ENCODE measurements at regions not wholly inside any gene's neighbourhood (a gene's known extent, or its start where the extent isn't known, plus 50 kb on each side); places are given as distances from the start of the nearest gene placed in this dataset.

GRCh38 chr2:52127527-52127926, 1095.6 kb upstream of the NRXN1 start:
- no peak overlapping the region for H3K9ac ChIP-seq (ENCODE audit: low read length in 5 of 5)
- H3K36me3 ChIP-seq (ENCODE audit: control insufficient read depth in 5 of 5, insufficient read depth in 5 of 5, low read length in 5 of 5), result no peaks in the 10 kb centered on the region
- H3K4me1 ChIP-seq (ENCODE audit: control insufficient read depth in 5 of 5, insufficient read depth in 5 of 5, low read length in 5 of 5), result no peaks in the 10 kb centered on the region
- no peak overlapping the region for H3K4me3 ChIP-seq (ENCODE audit: low read depth in 1 of 5, low read length in 5 of 5)
- H3K27ac ChIP-seq (ENCODE audit: low read depth, low read length), result no peak overlapping the region
- no peaks in the 10 kb centered on the region for H3K27me3 ChIP-seq (ENCODE audit: control insufficient read depth in 5 of 5, insufficient read depth in 4 of 5, low read length in 5 of 5)
- H3K9me3 ChIP-seq (ENCODE audit: control insufficient read depth in 5 of 5, low read length in 5 of 5), result peaks cover 0 to 3% (median 2%) of the 10 kb centered on the region in 5 donors

GRCh38 chr2:52117299-52117698, 1085.4 kb upstream of the NRXN1 start:
- H3K9me3 ChIP-seq (ENCODE audit: control insufficient read depth in 5 of 5, low read length in 5 of 5), result no peaks in the 10 kb centered on the region
- no peak overlapping the region for H3K9ac ChIP-seq (ENCODE audit: low read length in 5 of 5)
- no peaks in the 10 kb centered on the region for H3K27me3 ChIP-seq (ENCODE audit: control insufficient read depth in 5 of 5, insufficient read depth in 4 of 5, low read length in 5 of 5)
- no peak overlapping the region for H3K4me3 ChIP-seq (ENCODE audit: low read depth in 1 of 5, low read length in 5 of 5)
- H3K36me3 ChIP-seq (ENCODE audit: control insufficient read depth in 5 of 5, insufficient read depth in 5 of 5, low read length in 5 of 5), result no peaks in the 10 kb centered on the region
- peaks cover 0 to 8% (median 0%) of the 10 kb centered on the region in 5 donors for H3K4me1 ChIP-seq (ENCODE audit: control insufficient read depth in 5 of 5, insufficient read depth in 5 of 5, low read length in 5 of 5)
- H3K27ac ChIP-seq (ENCODE audit: low read depth, low read length), result no peak overlapping the region

GRCh38 chr2:52115750-52116149, 1083.8 kb upstream of the NRXN1 start:
- Histone ChIP-seq H3K4me1 (ENCODE audit: control insufficient read depth in 5 of 5, insufficient read depth in 5 of 5, low read length in 5 of 5) (peaks cover 0 to 8% (median 0%) of the 10 kb centered on the region in 5 donors), H3K9me3 (ENCODE audit: control insufficient read depth in 5 of 5, low read length in 5 of 5) (no peaks in the 10 kb centered on the region), H3K27ac (ENCODE audit: low read depth, low read length) (no peak overlapping the region), H3K4me3 (ENCODE audit: low read depth in 1 of 5, low read length in 5 of 5) (no peak overlapping the region), H3K36me3 (ENCODE audit: control insufficient read depth in 5 of 5, insufficient read depth in 5 of 5, low read length in 5 of 5) (no peaks in the 10 kb centered on the region), H3K9ac (ENCODE audit: low read length in 5 of 5) (no peak overlapping the region), H3K27me3 (ENCODE audit: control insufficient read depth in 5 of 5, insufficient read depth in 4 of 5, low read length in 5 of 5) (no peaks in the 10 kb centered on the region)

- no peaks in the 10 kb centered on the region for H3K36me3 ChIP-seq (ENCODE audit: control insufficient read depth in 5 of 5, insufficient read depth in 5 of 5, low read length in 5 of 5)
- no peaks in the 10 kb centered on the region for H3K27me3 ChIP-seq (ENCODE audit: control insufficient read depth in 5 of 5, insufficient read depth in 4 of 5, low read length in 5 of 5)
- H3K9ac ChIP-seq (ENCODE audit: low read length in 5 of 5), result no peak overlapping the region
- H3K9me3 ChIP-seq (ENCODE audit: control insufficient read depth in 5 of 5, low read length in 5 of 5), result no peaks in the 10 kb centered on the region
- H3K4me3 ChIP-seq (ENCODE audit: low read depth in 1 of 5, low read length in 5 of 5), result no peak overlapping the region
- peaks cover 0 to 8% (median 0%) of the 10 kb centered on the region in 5 donors for H3K4me1 ChIP-seq (ENCODE audit: control insufficient read depth in 5 of 5, insufficient read depth in 5 of 5, low read length in 5 of 5)
- no peak overlapping the region for H3K27ac ChIP-seq (ENCODE audit: low read depth, low read length)
Observed at GRCh38 chr2:52113338-52113737, 1081.4 kb upstream of the NRXN1 start.

DNA sequence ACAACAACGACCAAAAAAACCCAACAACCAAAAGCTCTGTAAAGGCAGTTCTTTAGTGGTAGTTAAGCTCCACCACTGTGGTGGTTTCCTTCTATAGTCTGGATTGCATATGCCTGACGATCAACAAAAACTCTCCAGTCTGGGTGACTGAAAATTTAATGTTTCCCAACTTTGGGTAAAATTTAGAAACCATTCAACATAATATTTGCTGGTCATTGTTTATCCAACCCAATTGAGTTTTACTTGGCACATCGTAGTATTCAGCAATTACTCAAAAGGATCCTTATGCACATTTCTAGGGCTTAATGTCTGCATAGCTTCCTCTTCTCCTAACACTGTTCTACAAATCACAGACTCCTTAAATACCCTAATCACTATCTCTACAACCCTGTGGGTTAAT, 1080.2 kb upstream of the NRXN1 start:
- Histone ChIP-seq H3K27ac (ENCODE audit: low read depth, low read length) (no peak overlapping the region), H3K4me3 (ENCODE audit: low read depth in 1 of 5, low read length in 5 of 5) (no peak overlapping the region), H3K4me1 (ENCODE audit: control insufficient read depth in 5 of 5, insufficient read depth in 5 of 5, low read length in 5 of 5) (peaks cover 0 to 6% (median 0%) of the 10 kb centered on the region in 5 donors), H3K9me3 (ENCODE audit: control insufficient read depth in 5 of 5, low read length in 5 of 5) (no peaks in the 10 kb centered on the region), H3K9ac (ENCODE audit: low read length in 5 of 5) (no peak overlapping the region), H3K27me3 (ENCODE audit: control insufficient read depth in 5 of 5, insufficient read depth in 4 of 5, low read length in 5 of 5) (no peaks in the 10 kb centered on the region), H3K36me3 (ENCODE audit: control insufficient read depth in 5 of 5, insufficient read depth in 5 of 5, low read length in 5 of 5) (no peaks in the 10 kb centered on the region)

DNA sequence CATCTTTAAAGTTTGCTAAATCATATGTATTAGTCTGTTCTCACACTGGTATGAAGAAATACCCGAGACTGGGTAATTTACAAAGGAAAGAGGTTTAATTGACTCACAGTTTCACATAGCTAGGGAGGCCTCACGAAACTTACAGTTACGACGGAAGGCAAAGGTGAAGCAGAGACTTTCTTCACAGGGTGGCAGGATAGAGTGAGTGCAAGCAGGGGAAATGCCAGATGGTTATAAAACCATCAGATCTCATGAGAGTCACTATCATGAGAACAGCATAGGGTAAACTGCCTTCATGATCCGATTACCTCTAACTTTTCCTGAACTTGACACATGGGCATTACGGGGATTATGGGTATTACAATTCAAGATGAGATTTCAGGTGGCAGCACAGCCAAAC, 1075.2 kb upstream of the NRXN1 start:
- H3K27ac ChIP-seq (ENCODE audit: low read depth, low read length), result no peak overlapping the region
- H3K36me3 ChIP-seq (ENCODE audit: control insufficient read depth in 5 of 5, insufficient read depth in 5 of 5, low read length in 5 of 5), result no peaks in the 10 kb centered on the region
- no peaks in the 10 kb centered on the region for H3K4me1 ChIP-seq (ENCODE audit: control insufficient read depth in 5 of 5, insufficient read depth in 5 of 5, low read length in 5 of 5)
- H3K27me3 ChIP-seq (ENCODE audit: control insufficient read depth in 5 of 5, insufficient read depth in 4 of 5, low read length in 5 of 5), result no peaks in the 10 kb centered on the region
- H3K9me3 ChIP-seq (ENCODE audit: control insufficient read depth in 5 of 5, low read length in 5 of 5), result no peaks in the 10 kb centered on the region
- no peak overlapping the region for H3K4me3 ChIP-seq (ENCODE audit: low read depth in 1 of 5, low read length in 5 of 5)
- no peak overlapping the region for H3K9ac ChIP-seq (ENCODE audit: low read length in 5 of 5)

- H3K9ac ChIP-seq (ENCODE audit: low read length in 5 of 5), result no peak overlapping the region
- H3K27me3 ChIP-seq (ENCODE audit: control insufficient read depth in 5 of 5, insufficient read depth in 4 of 5, low read length in 5 of 5), result no peaks in the 10 kb centered on the region
- H3K27ac ChIP-seq (ENCODE audit: low read depth, low read length), result no peak overlapping the region
- no peak overlapping the region for H3K4me3 ChIP-seq (ENCODE audit: low read depth in 1 of 5, low read length in 5 of 5)
- H3K36me3 ChIP-seq (ENCODE audit: control insufficient read depth in 5 of 5, insufficient read depth in 5 of 5, low read length in 5 of 5), result no peaks in the 10 kb centered on the region
- no peaks in the 10 kb centered on the region for H3K9me3 ChIP-seq (ENCODE audit: control insufficient read depth in 5 of 5, low read length in 5 of 5)
- no peaks in the 10 kb centered on the region for H3K4me1 ChIP-seq (ENCODE audit: control insufficient read depth in 5 of 5, insufficient read depth in 5 of 5, low read length in 5 of 5)
Observed at GRCh38 chr2:52097071-52097470, 1065.1 kb upstream of the NRXN1 start.

DNA sequence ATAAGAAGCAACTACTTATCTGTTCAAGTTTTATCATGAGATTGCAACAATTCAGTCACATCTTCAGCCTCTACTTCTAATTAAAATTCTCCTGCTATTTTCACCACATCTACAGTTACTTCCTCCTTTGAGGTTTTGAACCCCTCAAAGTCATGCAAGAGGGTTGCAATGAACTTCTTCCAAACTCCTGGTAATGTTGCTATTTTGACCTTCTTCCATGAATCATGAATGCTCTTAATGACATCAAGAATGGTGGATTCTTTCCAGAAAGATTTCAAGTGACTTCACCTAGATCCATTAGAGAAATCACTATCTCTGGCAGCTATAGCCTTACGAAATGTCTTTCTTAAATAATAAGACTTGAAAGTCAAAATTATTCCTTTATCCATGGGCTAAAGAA, 1052.8 kb upstream of the NRXN1 start:
- H3K9ac ChIP-seq (ENCODE audit: low read length in 5 of 5), result no peak overlapping the region
- H3K27me3 ChIP-seq (ENCODE audit: control insufficient read depth in 5 of 5, insufficient read depth in 4 of 5, low read length in 5 of 5), result no peaks in the 10 kb centered on the region
- no peaks in the 10 kb centered on the region for H3K4me1 ChIP-seq (ENCODE audit: control insufficient read depth in 5 of 5, insufficient read depth in 5 of 5, low read length in 5 of 5)
- no peak overlapping the region for H3K4me3 ChIP-seq (ENCODE audit: low read depth in 1 of 5, low read length in 5 of 5)
- H3K36me3 ChIP-seq (ENCODE audit: control insufficient read depth in 5 of 5, insufficient read depth in 5 of 5, low read length in 5 of 5), result peaks cover 0 to 2% (median 0%) of the 10 kb centered on the region in 5 donors
- no peak overlapping the region for H3K27ac ChIP-seq (ENCODE audit: low read depth, low read length)
- H3K9me3 ChIP-seq (ENCODE audit: control insufficient read depth in 5 of 5, low read length in 5 of 5), result no peaks in the 10 kb centered on the region

DNA sequence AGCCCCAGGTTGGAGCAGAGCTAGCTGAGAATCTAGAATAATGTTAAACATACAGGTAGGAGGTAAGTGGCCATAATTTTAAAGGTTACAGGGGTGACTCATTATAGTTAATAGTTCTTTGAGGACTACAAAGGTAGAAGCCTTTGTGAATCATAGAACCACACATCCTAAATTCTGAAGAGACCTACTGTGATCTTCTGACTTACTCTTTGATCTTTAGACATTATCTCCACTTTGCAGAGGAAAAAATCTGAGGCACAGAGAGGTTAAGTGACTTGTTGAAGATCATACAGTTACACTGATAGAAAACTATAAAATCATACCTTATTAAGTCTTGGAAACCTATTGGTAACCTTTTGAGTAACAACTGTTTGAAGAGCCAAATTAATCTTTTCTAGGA, 1051.3 kb upstream of the NRXN1 start:
- no peak overlapping the region for H3K9ac ChIP-seq (ENCODE audit: low read length in 5 of 5)
- H3K27ac ChIP-seq (ENCODE audit: low read depth, low read length), result no peak overlapping the region
- no peaks in the 10 kb centered on the region for H3K9me3 ChIP-seq (ENCODE audit: control insufficient read depth in 5 of 5, low read length in 5 of 5)
- H3K4me3 ChIP-seq (ENCODE audit: low read depth in 1 of 5, low read length in 5 of 5), result no peak overlapping the region
- H3K36me3 ChIP-seq (ENCODE audit: control insufficient read depth in 5 of 5, insufficient read depth in 5 of 5, low read length in 5 of 5), result peaks cover 0 to 2% (median 0%) of the 10 kb centered on the region in 5 donors
- H3K27me3 ChIP-seq (ENCODE audit: control insufficient read depth in 5 of 5, insufficient read depth in 4 of 5, low read length in 5 of 5), result no peaks in the 10 kb centered on the region
- H3K4me1 ChIP-seq (ENCODE audit: control insufficient read depth in 5 of 5, insufficient read depth in 5 of 5, low read length in 5 of 5), result no peaks in the 10 kb centered on the region

DNA sequence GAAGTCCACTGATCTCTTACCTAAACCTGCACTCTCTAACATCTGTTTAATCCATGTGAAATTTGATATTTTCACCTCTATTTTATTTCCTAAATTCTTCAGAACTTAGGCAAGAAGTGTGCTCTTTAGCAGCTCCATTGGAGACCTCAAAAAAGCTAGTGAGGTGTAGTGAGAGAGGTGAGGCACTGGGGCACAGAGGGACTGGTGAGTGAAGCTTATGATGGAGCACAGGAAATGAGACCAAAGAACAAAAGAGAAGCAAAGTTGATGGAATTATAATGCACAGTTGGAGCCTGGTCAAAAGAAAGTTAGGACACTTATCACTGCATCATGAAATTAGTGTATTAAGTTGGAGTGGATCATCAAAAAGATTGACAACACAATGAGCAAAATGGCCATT, 1050.7 kb upstream of the NRXN1 start:
- Histone ChIP-seq H3K9ac (ENCODE audit: low read length in 5 of 5) (no peak overlapping the region), H3K9me3 (ENCODE audit: control insufficient read depth in 5 of 5, low read length in 5 of 5) (no peaks in the 10 kb centered on the region), H3K4me1 (ENCODE audit: control insufficient read depth in 5 of 5, insufficient read depth in 5 of 5, low read length in 5 of 5) (no peaks in the 10 kb centered on the region), H3K4me3 (ENCODE audit: low read depth in 1 of 5, low read length in 5 of 5) (no peak overlapping the region), H3K27ac (ENCODE audit: low read depth, low read length) (no peak overlapping the region), H3K27me3 (ENCODE audit: control insufficient read depth in 5 of 5, insufficient read depth in 4 of 5, low read length in 5 of 5) (no peaks in the 10 kb centered on the region), H3K36me3 (ENCODE audit: control insufficient read depth in 5 of 5, insufficient read depth in 5 of 5, low read length in 5 of 5) (peaks cover 0 to 2% (median 0%) of the 10 kb centered on the region in 5 donors)

- H3K27ac ChIP-seq (ENCODE audit: low read depth, low read length), result no peak overlapping the region
- no peaks in the 10 kb centered on the region for H3K9me3 ChIP-seq (ENCODE audit: control insufficient read depth in 5 of 5, low read length in 5 of 5)
- H3K36me3 ChIP-seq (ENCODE audit: control insufficient read depth in 5 of 5, insufficient read depth in 5 of 5, low read length in 5 of 5), result peaks cover 0 to 2% (median 0%) of the 10 kb centered on the region in 5 donors
- no peaks in the 10 kb centered on the region for H3K27me3 ChIP-seq (ENCODE audit: control insufficient read depth in 5 of 5, insufficient read depth in 4 of 5, low read length in 5 of 5)
- no peak overlapping the region for H3K4me3 ChIP-seq (ENCODE audit: low read depth in 1 of 5, low read length in 5 of 5)
- H3K4me1 ChIP-seq (ENCODE audit: control insufficient read depth in 5 of 5, insufficient read depth in 5 of 5, low read length in 5 of 5), result no peaks in the 10 kb centered on the region
- no peak overlapping the region for H3K9ac ChIP-seq (ENCODE audit: low read length in 5 of 5)
Observed at GRCh38 chr2:52079602-52080001, 1047.7 kb upstream of the NRXN1 start.

Data from subcutaneous abdominal adipose tissue (tissue), 5 donors.